GM04504 (cell line): ENCODE measurements at regions not wholly inside any gene's neighbourhood (a gene's known extent, or its start where the extent isn't known, plus 50 kb on each side); places are given as distances from the start of the nearest gene placed in this dataset.
"Not testable (repeated sequence)": the region's sequence is repeated elsewhere in the genome, so short reads cannot be mapped to it uniquely, and the experiment has no call there.

Source experiments
- DNase-seq: peaks from one replicate; pipeline ENCODE4 v3.0.0-alpha.2; 2012; ENCODE audit warnings: low read depth

- DNase-seq: no peak
These were observed 791.5 kb downstream of the METTL15 start for GRCh38 chr11:28899706-28900105.

- DNase-seq: not testable (repeated sequence)
These were observed 782.4 kb downstream of the METTL15 start for GRCh38 chr11:28890601-28891040.

GRCh38 chr11:28887681-28888080 lies 779.5 kb downstream of the METTL15 start:
- no peak for DNase-seq

GRCh38 chr11:28879869-28880268 lies 771.7 kb downstream of the METTL15 start:
- DNase-seq: no peak

GRCh38 chr11:28878025-28878424 lies 769.8 kb downstream of the METTL15 start:
- DNase-seq: peak; percentile 32

GRCh38 chr11:28877340-28877739 lies 769.2 kb downstream of the METTL15 start:
- no peak for DNase-seq

GRCh38 chr11:28874706-28875105 lies 766.5 kb downstream of the METTL15 start:
- DNase-seq: no peak

GRCh38 chr11:28871090-28871489 lies 762.9 kb downstream of the METTL15 start:
- DNase-seq: no peak

GRCh38 chr11:28863422-28863821 lies 755.2 kb downstream of the METTL15 start:
- DNase-seq: no peak

GRCh38 chr11:28860893-28861292 lies 752.7 kb downstream of the METTL15 start:
- no peak for DNase-seq

GRCh38 chr11:28858076-28858475 lies 749.9 kb downstream of the METTL15 start:
- DNase-seq: no peak

- DNase-seq: no peak
These were observed 740.9 kb downstream of the METTL15 start for GRCh38 chr11:28849053-28849452.

- no peak for DNase-seq
These were observed 734.5 kb downstream of the METTL15 start for GRCh38 chr11:28842716-28843115.

GRCh38 chr11:28838741-28839140 lies 730.6 kb downstream of the METTL15 start:
- no peak for DNase-seq

GRCh38 chr11:28837599-28837998 lies 729.4 kb downstream of the METTL15 start:
- no peak for DNase-seq

- DNase-seq: peak; percentile 79
These were observed 728.3 kb downstream of the METTL15 start for GRCh38 chr11:28836285-28837081.

- DNase-seq: no peak
These were observed 727.6 kb downstream of the METTL15 start for GRCh38 chr11:28835790-28836189.

GRCh38 chr11:28835317-28835716 lies 727.1 kb downstream of the METTL15 start:
- DNase-seq: no peak

GRCh38 chr11:28834877-28835276 lies 726.7 kb downstream of the METTL15 start:
- no peak for DNase-seq

- DNase-seq: peak; percentile 50
These were observed 725.5 kb downstream of the METTL15 start for GRCh38 chr11:28833670-28834069.

GRCh38 chr11:28833169-28833568 lies 725.0 kb downstream of the METTL15 start:
- DNase-seq: no peak

GRCh38 chr11:28826807-28827206 lies 718.6 kb downstream of the METTL15 start:
- DNase-seq: no peak

GRCh38 chr11:28822576-28822975 lies 714.4 kb downstream of the METTL15 start:
- DNase-seq: no peak
